ENCODE measurements at regions not wholly inside any gene's neighbourhood (a gene's known extent, or its start where the extent isn't known, plus 50 kb on each side); places are given as distances from the start of the nearest gene placed in this dataset.

DNA sequence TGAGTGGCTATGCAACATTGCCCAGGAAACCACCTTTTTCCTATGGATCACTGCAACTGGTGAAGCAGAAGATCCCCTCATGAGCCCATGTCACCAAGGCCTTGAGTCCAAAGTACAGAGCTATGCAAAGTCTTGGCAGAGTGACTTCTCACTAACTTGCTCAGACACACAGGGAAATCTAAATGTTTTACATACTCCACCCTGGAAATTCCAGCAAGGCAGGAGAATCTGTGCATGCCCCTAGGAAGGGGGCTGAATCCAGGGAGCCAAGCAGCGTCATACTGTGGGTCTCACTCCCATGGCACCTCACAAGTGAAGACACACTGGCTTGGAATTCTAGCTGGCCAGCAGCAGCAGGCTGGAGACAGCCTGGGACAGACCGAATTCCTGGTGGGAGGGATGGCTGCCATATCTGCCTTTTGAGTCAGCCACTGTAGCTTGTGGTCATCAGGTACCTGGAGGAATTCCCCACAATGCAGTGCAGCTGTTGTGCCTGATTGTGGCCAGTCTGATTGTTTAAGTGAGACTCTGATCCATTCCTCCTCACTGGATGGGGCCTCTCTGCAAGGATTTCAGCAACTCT, 1817.4 kb downstream of the SUCLG1 start:
- CTCF ChIA-PET: no interaction called here
- TF ChIP-seq CHD2 (IDR thresholded peaks at IDR 0.05; ENCODE audit: low read length, partially characterized antibody): no peak
- no peak for TF ChIP-seq HMGXB4 (CRISPR knock-in tag; IDR thresholded peaks at IDR 0.05; ENCODE audit: borderline replicate concordance)
- TF ChIP-seq, protein P1, sequence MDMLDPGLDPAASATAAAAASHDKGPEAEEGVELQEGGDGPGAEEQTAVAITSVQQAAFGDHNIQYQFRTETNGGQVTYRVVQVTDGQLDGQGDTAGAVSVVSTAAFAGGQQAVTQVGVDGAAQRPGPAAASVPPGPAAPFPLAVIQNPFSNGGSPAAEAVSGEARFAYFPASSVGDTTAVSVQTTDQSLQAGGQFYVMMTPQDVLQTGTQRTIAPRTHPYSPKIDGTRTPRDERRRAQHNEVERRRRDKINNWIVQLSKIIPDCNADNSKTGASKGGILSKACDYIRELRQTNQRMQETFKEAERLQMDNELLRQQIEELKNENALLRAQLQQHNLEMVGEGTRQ (IDR thresholded peaks at IDR 0.05): no peak
- no peak for TF ChIP-seq KDM1A (IDR thresholded peaks at IDR 0.05; ENCODE audit: low read depth)
- TF ChIP-seq ZFP36 (IDR thresholded peaks at IDR 0.05; ENCODE audit: borderline replicate concordance, partially characterized antibody): no peak
- Histone ChIP-seq H3K9me3 (peaks cover 20% of the 10 kb centered on the region), H3K4me3 (no peak overlapping the region), H3K27ac (no peak overlapping the region), H3K4me2 (no peak overlapping the region), H3K4me1 (no peaks in the 10 kb centered on the region)
- FAIRE-seq (no peak), DNase-seq (ENCODE audit: low read depth in 1 of 2, low spot score in 1 of 2) (no peak), ATAC-seq (no peak)
- 0% methylated on average over 2 of the region's 2 CpGs for WGBS (ENCODE audit: missing lambda C conversion rate)
- POLR2A ChIA-PET: no interaction called here

- H3K4me2 ChIP-seq: no peak overlapping the region
- DNase-seq (ENCODE audit: low read depth in 1 of 2, low spot score in 1 of 2) (no peak), ATAC-seq (no peak), FAIRE-seq (no peak)
- H3K4me1 ChIP-seq: no peaks in the 10 kb centered on the region
- H3K4me3 ChIP-seq: no peak overlapping the region
- TF ChIP-seq KDM5A (IDR thresholded peaks at IDR 0.05) (no peak), MAZ (IDR thresholded peaks at IDR 0.05; ENCODE audit: borderline replicate concordance, low read depth, low read length) (no peak), CBX8 (IDR thresholded peaks at IDR 0.05) (no peak), HOXB13 (CRISPR knock-in tag; IDR thresholded peaks at IDR 0.05; ENCODE audit: low read depth) (no peak), RFX5 (IDR thresholded peaks at IDR 0.05) (no peak), RAD21 (conservative IDR thresholded peaks at IDR 0.05 in 1 of 2, IDR thresholded peaks at IDR 0.05 in 1 of 2) (no peak), JUN (IDR thresholded peaks at IDR 0.05) (no peak), TFCP2L1 (CRISPR knock-in tag; IDR thresholded peaks at IDR 0.05) (no peak), ATOH8 (CRISPR knock-in tag; IDR thresholded peaks at IDR 0.05; ENCODE audit: low read depth) (no peak), POLR2A (IDR thresholded peaks at IDR 0.05; ENCODE audit: low read length) (no peak), CHD4 (IDR thresholded peaks at IDR 0.05; ENCODE audit: borderline replicate concordance) (no peak), HEYL (CRISPR knock-in tag; IDR thresholded peaks at IDR 0.05) (no peak), GATA3 (IDR thresholded peaks at IDR 0.05; ENCODE audit: borderline replicate concordance) (no peak)
- TF ChIP-seq, protein P2, sequence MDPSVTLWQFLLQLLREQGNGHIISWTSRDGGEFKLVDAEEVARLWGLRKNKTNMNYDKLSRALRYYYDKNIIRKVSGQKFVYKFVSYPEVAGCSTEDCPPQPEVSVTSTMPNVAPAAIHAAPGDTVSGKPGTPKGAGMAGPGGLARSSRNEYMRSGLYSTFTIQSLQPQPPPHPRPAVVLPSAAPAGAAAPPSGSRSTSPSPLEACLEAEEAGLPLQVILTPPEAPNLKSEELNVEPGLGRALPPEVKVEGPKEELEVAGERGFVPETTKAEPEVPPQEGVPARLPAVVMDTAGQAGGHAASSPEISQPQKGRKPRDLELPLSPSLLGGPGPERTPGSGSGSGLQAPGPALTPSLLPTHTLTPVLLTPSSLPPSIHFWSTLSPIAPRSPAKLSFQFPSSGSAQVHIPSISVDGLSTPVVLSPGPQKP (IDR thresholded peaks at IDR 0.05; ENCODE audit: low read depth, low read length): no peak
- TF ChIP-seq, protein P3, sequence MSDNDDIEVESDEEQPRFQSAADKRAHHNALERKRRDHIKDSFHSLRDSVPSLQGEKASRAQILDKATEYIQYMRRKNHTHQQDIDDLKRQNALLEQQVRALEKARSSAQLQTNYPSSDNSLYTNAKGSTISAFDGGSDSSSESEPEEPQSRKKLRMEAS (IDR thresholded peaks at IDR 0.05): no peak
- ChIA-PET POLR2A (no interaction called here), CTCF (no interaction called here)
- 19% methylated on average over 3 of the region's 3 CpGs for WGBS (ENCODE audit: missing lambda C conversion rate)
- no peak overlapping the region for H3K27ac ChIP-seq
- peaks cover 21% of the 10 kb centered on the region for H3K9me3 ChIP-seq
Measured at GRCh38 chr2:82636402-82637020, 1822.6 kb downstream of the SUCLG1 start.
